Muscle layer of colon (tissue), 2 donors: ENCODE measurements at regions not wholly inside any gene's neighbourhood (a gene's known extent, or its start where the extent isn't known, plus 50 kb on each side); places are given as distances from the start of the nearest gene placed in this dataset.
"Not testable (repeated sequence)": the region's sequence is repeated elsewhere in the genome, so short reads cannot be mapped to it uniquely, and the experiment has no call there.

Source experiments
- H3K27ac ChIP-seq: one replicate; pipeline ENCODE4 v1.7.0; 2013; ENCODE audit warnings: low read depth, mild to moderate bottlenecking, low read length, moderate library complexity
- H3K27me3 ChIP-seq, 2 donors: one replicate each; pipeline ENCODE4 v1.7.0; 2013; ENCODE audit warnings: low read length in 2 of 2, mild to moderate bottlenecking in 2 of 2; ENCODE audit not compliant: insufficient read depth in 2 of 2, control insufficient read depth in 1 of 2
- H3K36me3 ChIP-seq: one replicate; pipeline ENCODE4 v1.7.0; 2013; ENCODE audit warnings: mild to moderate bottlenecking, low read length; ENCODE audit not compliant: insufficient read depth
- H3K4me1 ChIP-seq: one replicate; pipeline ENCODE4 v1.7.0; 2013; ENCODE audit warnings: mild to moderate bottlenecking, low read length; ENCODE audit not compliant: insufficient read depth
- H3K4me3 ChIP-seq, 2 donors: one replicate each; pipeline ENCODE4 v1.7.0; 2013; ENCODE audit warnings: low read length in 2 of 2, low read depth in 1 of 2, mild to moderate bottlenecking in 1 of 2, moderate library complexity in 1 of 2
- H3K9ac ChIP-seq: one replicate; pipeline ENCODE4 v1.7.0; 2013; ENCODE audit warnings: low read length
- H3K9me3 ChIP-seq: one replicate; pipeline ENCODE4 v1.7.0; 2013; ENCODE audit warnings: mild to moderate bottlenecking, low read length
- donor health status: abdominal sarcoma.
- donor health status: Adenocarcinoma of cecum.

GRCh38 chr2:7557376-7557775, 640.2 kb downstream of the RNF144A start:
- no peaks in the 10 kb centered on the region for H3K4me1 ChIP-seq
- no peak overlapping the region for H3K27ac ChIP-seq
- no peaks in the 10 kb centered on the region for H3K36me3 ChIP-seq
- H3K9me3 ChIP-seq, result no peaks in the 10 kb centered on the region
- H3K4me3 ChIP-seq, result no peak overlapping the region
- no peak overlapping the region for H3K9ac ChIP-seq
- no peaks in the 10 kb centered on the region for H3K27me3 ChIP-seq

- H3K9ac ChIP-seq, result no peak overlapping the region
- no peaks in the 10 kb centered on the region for H3K9me3 ChIP-seq
- H3K27ac ChIP-seq, result no peak overlapping the region
- no peaks in the 10 kb centered on the region for H3K36me3 ChIP-seq
- no peak overlapping the region for H3K4me3 ChIP-seq
- no peaks in the 10 kb centered on the region for H3K27me3 ChIP-seq
- no peaks in the 10 kb centered on the region for H3K4me1 ChIP-seq
Measured at GRCh38 chr2:7559791-7560190, 642.6 kb downstream of the RNF144A start.

- no peak overlapping the region for H3K9ac ChIP-seq
- no peak overlapping the region for H3K27ac ChIP-seq
- H3K4me3 ChIP-seq, result no peak overlapping the region
- no peaks in the 10 kb centered on the region for H3K36me3 ChIP-seq
- no peaks in the 10 kb centered on the region for H3K9me3 ChIP-seq
- no peaks in the 10 kb centered on the region for H3K4me1 ChIP-seq
- no peaks in the 10 kb centered on the region for H3K27me3 ChIP-seq
Measured at GRCh38 chr2:7566382-7566881, 649.2 kb downstream of the RNF144A start.

- H3K36me3 ChIP-seq, H3K27ac ChIP-seq, H3K4me1 ChIP-seq, H3K9me3 ChIP-seq, H3K4me3 ChIP-seq, H3K27me3 ChIP-seq, H3K9ac ChIP-seq: not testable (repeated sequence)
Measured at GRCh38 chr2:7567116-7567515, 649.9 kb downstream of the RNF144A start.

- no peak overlapping the region for H3K9ac ChIP-seq
- H3K9me3 ChIP-seq, result no peaks in the 10 kb centered on the region
- H3K36me3 ChIP-seq, result no peaks in the 10 kb centered on the region
- H3K4me3 ChIP-seq, result no peak overlapping the region
- H3K27me3 ChIP-seq, result no peaks in the 10 kb centered on the region
- H3K27ac ChIP-seq, result no peak overlapping the region
- H3K4me1 ChIP-seq, result no peaks in the 10 kb centered on the region
Measured at GRCh38 chr2:7567646-7568045, 650.4 kb downstream of the RNF144A start.

- H3K36me3 ChIP-seq, result no peaks in the 10 kb centered on the region
- no peak overlapping the region for H3K27ac ChIP-seq
- H3K9ac ChIP-seq, result no peak overlapping the region
- no peaks in the 10 kb centered on the region for H3K27me3 ChIP-seq
- H3K9me3 ChIP-seq, result no peaks in the 10 kb centered on the region
- no peak overlapping the region for H3K4me3 ChIP-seq
- H3K4me1 ChIP-seq, result no peaks in the 10 kb centered on the region
Measured at GRCh38 chr2:7570247-7570646, 653.0 kb downstream of the RNF144A start.

GRCh38 chr2:7571701-7572100, 654.5 kb downstream of the RNF144A start:
- Histone ChIP-seq H3K9ac (no peak overlapping the region), H3K9me3 (no peaks in the 10 kb centered on the region), H3K4me1 (no peaks in the 10 kb centered on the region), H3K4me3 (no peak overlapping the region), H3K27me3 (no peaks in the 10 kb centered on the region), H3K27ac (no peak overlapping the region), H3K36me3 (no peaks in the 10 kb centered on the region)

GRCh38 chr2:7572450-7572849, 655.2 kb downstream of the RNF144A start:
- no peaks in the 10 kb centered on the region for H3K27me3 ChIP-seq
- H3K9ac ChIP-seq, result no peak overlapping the region
- H3K4me3 ChIP-seq, result no peak overlapping the region
- H3K36me3 ChIP-seq, result no peaks in the 10 kb centered on the region
- no peak overlapping the region for H3K27ac ChIP-seq
- H3K9me3 ChIP-seq, result no peaks in the 10 kb centered on the region
- no peaks in the 10 kb centered on the region for H3K4me1 ChIP-seq

GRCh38 chr2:7573166-7573825, 656.1 kb downstream of the RNF144A start:
- Histone ChIP-seq H3K4me1 (no peaks in the 10 kb centered on the region), H3K9me3 (no peaks in the 10 kb centered on the region), H3K4me3 (no peak overlapping the region), H3K36me3 (no peaks in the 10 kb centered on the region), H3K27ac (no peak overlapping the region), H3K27me3 (no peaks in the 10 kb centered on the region), H3K9ac (no peak overlapping the region)

GRCh38 chr2:7574385-7574784, 657.2 kb downstream of the RNF144A start:
- H3K27ac ChIP-seq, result no peak overlapping the region
- no peaks in the 10 kb centered on the region for H3K27me3 ChIP-seq
- H3K4me3 ChIP-seq, result no peak overlapping the region
- H3K36me3 ChIP-seq, result no peaks in the 10 kb centered on the region
- no peaks in the 10 kb centered on the region for H3K4me1 ChIP-seq
- H3K9me3 ChIP-seq, result no peaks in the 10 kb centered on the region
- no peak overlapping the region for H3K9ac ChIP-seq

GRCh38 chr2:7577769-7578168, 660.6 kb downstream of the RNF144A start:
- no peak overlapping the region for H3K27ac ChIP-seq
- H3K4me1 ChIP-seq, result no peaks in the 10 kb centered on the region

GRCh38 chr2:7584017-7584416, 666.8 kb downstream of the RNF144A start:
- no peak overlapping the region for H3K4me3 ChIP-seq
- no peaks in the 10 kb centered on the region for H3K27me3 ChIP-seq
- no peaks in the 10 kb centered on the region for H3K4me1 ChIP-seq
- no peaks in the 10 kb centered on the region for H3K9me3 ChIP-seq
- no peak overlapping the region for H3K9ac ChIP-seq
- no peak overlapping the region for H3K27ac ChIP-seq
- H3K36me3 ChIP-seq, result no peaks in the 10 kb centered on the region

More at GRCh38 chr2:7577769-7578168, 660.6 kb downstream of the RNF144A start:
- no peaks in the 10 kb centered on the region for H3K36me3 ChIP-seq
- no peak overlapping the region for H3K9ac ChIP-seq
- no peaks in the 10 kb centered on the region for H3K27me3 ChIP-seq
- no peak overlapping the region for H3K4me3 ChIP-seq
- H3K9me3 ChIP-seq, result no peaks in the 10 kb centered on the region
